ENCODE measurements at regions not wholly inside any gene's neighbourhood (a gene's known extent, or its start where the extent isn't known, plus 50 kb on each side); places are given as distances from the start of the nearest gene placed in this dataset.

DNA sequence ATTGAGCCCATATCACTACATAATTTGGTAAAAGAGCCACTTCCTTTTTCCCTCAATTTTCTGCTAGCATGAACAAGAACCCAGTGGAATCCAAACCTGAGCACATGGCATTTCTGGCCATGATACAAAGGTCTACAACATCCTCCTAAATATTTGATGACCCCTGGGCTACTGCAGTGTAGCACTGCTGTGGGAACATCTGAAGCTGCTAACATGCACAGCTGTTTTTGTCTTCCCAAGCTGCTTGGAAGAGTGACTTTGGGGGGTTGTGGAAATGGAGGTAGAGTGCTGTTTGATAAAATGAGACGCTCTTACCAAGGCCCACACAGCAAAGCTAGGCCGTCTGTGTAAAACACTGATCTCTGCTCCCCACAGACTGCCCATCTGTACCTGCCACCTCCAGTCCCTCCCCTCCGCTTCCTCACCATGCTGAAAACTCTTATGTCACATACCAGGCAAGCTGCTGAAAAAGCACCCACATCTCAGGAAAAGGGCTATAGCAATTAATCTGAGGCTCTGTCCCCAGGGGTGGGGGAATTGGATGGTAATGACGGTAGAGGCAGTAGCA lies 197.2 kb upstream of the HNRNPA3 start:
- Histone ChIP-seq H3K9me3 (ENCODE audit: severe bottlenecking) (no peaks in the 10 kb centered on the region), H3K4me1 (ENCODE audit: insufficient read depth, poor library complexity, severe bottlenecking) (no peaks in the 10 kb centered on the region), H3K27ac (ENCODE audit: poor library complexity, severe bottlenecking) (no peak overlapping the region), H3K27me3 (ENCODE audit: insufficient read depth, poor library complexity, severe bottlenecking) (no peaks in the 10 kb centered on the region), H3K4me3 (ENCODE audit: severe bottlenecking) (no peak overlapping the region), H3K36me3 (ENCODE audit: low read depth) (no peaks in the 10 kb centered on the region)
- DNase-seq (ENCODE audit: low spot score) (no peak), ATAC-seq (ENCODE audit: low read depth) (no peak)
- TF ChIP-seq, protein P1, sequence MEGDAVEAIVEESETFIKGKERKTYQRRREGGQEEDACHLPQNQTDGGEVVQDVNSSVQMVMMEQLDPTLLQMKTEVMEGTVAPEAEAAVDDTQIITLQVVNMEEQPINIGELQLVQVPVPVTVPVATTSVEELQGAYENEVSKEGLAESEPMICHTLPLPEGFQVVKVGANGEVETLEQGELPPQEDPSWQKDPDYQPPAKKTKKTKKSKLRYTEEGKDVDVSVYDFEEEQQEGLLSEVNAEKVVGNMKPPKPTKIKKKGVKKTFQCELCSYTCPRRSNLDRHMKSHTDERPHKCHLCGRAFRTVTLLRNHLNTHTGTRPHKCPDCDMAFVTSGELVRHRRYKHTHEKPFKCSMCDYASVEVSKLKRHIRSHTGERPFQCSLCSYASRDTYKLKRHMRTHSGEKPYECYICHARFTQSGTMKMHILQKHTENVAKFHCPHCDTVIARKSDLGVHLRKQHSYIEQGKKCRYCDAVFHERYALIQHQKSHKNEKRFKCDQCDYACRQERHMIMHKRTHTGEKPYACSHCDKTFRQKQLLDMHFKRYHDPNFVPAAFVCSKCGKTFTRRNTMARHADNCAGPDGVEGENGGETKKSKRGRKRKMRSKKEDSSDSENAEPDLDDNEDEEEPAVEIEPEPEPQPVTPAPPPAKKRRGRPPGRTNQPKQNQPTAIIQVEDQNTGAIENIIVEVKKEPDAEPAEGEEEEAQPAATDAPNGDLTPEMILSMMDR (IDR thresholded peaks at IDR 0.05; ENCODE audit: poor library complexity, severe bottlenecking), result no peak

DNA sequence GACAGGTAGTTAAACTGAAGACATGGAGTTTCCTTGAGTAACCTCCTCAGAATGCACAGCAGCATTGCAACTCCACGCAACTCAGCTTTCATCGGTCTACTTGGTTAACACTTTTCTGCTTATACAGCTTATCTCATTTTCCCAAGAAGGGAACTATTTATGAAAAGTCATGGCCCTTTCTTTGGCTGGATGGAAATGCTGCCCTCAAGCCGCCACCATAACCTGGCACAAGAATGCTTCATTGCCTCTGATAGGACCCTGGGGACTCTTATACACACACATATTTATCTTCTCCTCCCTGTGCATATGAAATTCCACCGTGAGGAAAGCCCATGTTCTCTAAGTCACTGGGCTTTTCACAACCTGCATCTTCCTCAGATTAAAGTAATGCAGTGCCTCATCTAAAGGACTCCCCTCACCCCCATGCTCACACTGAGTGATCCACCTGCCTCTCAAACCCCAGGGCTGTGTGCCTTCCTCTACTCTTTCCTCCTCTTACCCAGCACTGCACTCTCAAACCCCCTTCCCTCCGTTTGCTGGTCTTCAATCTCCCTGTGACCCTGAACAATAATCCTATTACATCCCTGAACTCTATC lies 192.0 kb upstream of the HNRNPA3 start:
- TF ChIP-seq, protein P1 (IDR thresholded peaks at IDR 0.05; ENCODE audit: poor library complexity, severe bottlenecking), result no peak
- Histone ChIP-seq H3K27me3 (ENCODE audit: insufficient read depth, poor library complexity, severe bottlenecking) (peaks cover 12% of the 10 kb centered on the region), H3K4me1 (ENCODE audit: insufficient read depth, poor library complexity, severe bottlenecking) (no peaks in the 10 kb centered on the region), H3K27ac (ENCODE audit: poor library complexity, severe bottlenecking) (no peak overlapping the region), H3K36me3 (ENCODE audit: low read depth) (no peaks in the 10 kb centered on the region), H3K4me3 (ENCODE audit: severe bottlenecking) (no peak overlapping the region), H3K9me3 (ENCODE audit: severe bottlenecking) (no peaks in the 10 kb centered on the region)
- ATAC-seq (ENCODE audit: low read depth) (no peak), DNase-seq (ENCODE audit: low spot score) (no peak)

- H3K27ac ChIP-seq (ENCODE audit: poor library complexity, severe bottlenecking), result no peak overlapping the region
- no peak overlapping the region for H3K4me3 ChIP-seq (ENCODE audit: severe bottlenecking)
- ATAC-seq (ENCODE audit: low read depth) (no peak), DNase-seq (ENCODE audit: low spot score) (no peak)
- no peaks in the 10 kb centered on the region for H3K4me1 ChIP-seq (ENCODE audit: insufficient read depth, poor library complexity, severe bottlenecking)
- no peaks in the 10 kb centered on the region for H3K9me3 ChIP-seq (ENCODE audit: severe bottlenecking)
- no peaks in the 10 kb centered on the region for H3K36me3 ChIP-seq (ENCODE audit: low read depth)
- H3K27me3 ChIP-seq (ENCODE audit: insufficient read depth, poor library complexity, severe bottlenecking), result peaks cover 12% of the 10 kb centered on the region
- TF ChIP-seq, protein P1 (IDR thresholded peaks at IDR 0.05; ENCODE audit: poor library complexity, severe bottlenecking), result no peak
Measured at GRCh38 chr2:177021706-177022343, 190.8 kb upstream of the HNRNPA3 start.

DNA sequence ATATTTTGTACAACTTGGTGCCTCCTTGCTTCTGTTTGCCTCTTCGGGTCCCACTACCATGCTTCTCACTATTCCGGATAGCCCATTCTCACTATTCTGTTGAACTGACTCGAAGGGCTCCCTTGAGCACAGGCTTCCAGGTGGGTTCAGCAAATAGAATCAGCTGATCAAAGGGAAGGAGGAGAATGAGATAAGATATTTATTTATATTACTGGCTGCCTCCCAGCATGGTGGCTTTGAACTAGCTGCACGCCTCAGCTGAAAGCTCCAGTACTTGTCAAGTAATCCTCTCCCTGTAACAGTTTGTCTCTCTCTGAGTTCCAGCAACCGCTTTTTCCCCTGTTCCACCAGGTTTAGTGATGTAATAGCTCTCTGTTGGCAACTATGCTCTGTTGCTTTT lies 187.8 kb upstream of the HNRNPA3 start:
- DNase-seq (ENCODE audit: low spot score) (no peak), ATAC-seq (ENCODE audit: low read depth) (no peak)
- peaks cover 12% of the 10 kb centered on the region for H3K27me3 ChIP-seq (ENCODE audit: insufficient read depth, poor library complexity, severe bottlenecking)

More for the DNA sequence above, 187.8 kb upstream of the HNRNPA3 start:
- H3K27ac ChIP-seq (ENCODE audit: poor library complexity, severe bottlenecking), result no peak overlapping the region
- no peak overlapping the region for H3K4me3 ChIP-seq (ENCODE audit: severe bottlenecking)
- TF ChIP-seq, protein P1 (IDR thresholded peaks at IDR 0.05; ENCODE audit: poor library complexity, severe bottlenecking), result no peak
- no peaks in the 10 kb centered on the region for H3K36me3 ChIP-seq (ENCODE audit: low read depth)
- H3K4me1 ChIP-seq (ENCODE audit: insufficient read depth, poor library complexity, severe bottlenecking), result no peaks in the 10 kb centered on the region
- no peaks in the 10 kb centered on the region for H3K9me3 ChIP-seq (ENCODE audit: severe bottlenecking)

Data from RWPE2 (cell line).